Common myeloid progenitor, CD34-positive (primary cell): ENCODE measurements at regions not wholly inside any gene's neighbourhood (a gene's known extent, or its start where the extent isn't known, plus 50 kb on each side); places are given as distances from the start of the nearest gene placed in this dataset.

ENCODE experiments used
- CTCF ChIA-PET: fragments of 350-600 bp; sonication (Branson Sonifier 250); formaldehyde crosslinking; loops from one replicate; lab custom pipeline; 2021; ENCODE audit warnings: antibody characterized with exemption; lab: Charles Lee
- POLR2A ChIA-PET: fragments of 350-600 bp; sonication (Branson Sonifier 250); formaldehyde crosslinking; loops from one replicate; lab custom pipeline; 2021; ENCODE audit warnings: antibody characterized with exemption; lab: Charles Lee
- DNase-seq, 3 donors: peaks; one replicate each; pipeline versions ENCODE4 v3.0.0 to v3.0.0-alpha.2; 2013
- H3K27ac ChIP-seq, 2 experiments: 1 replicate in 1 of 2; 2 replicates in 1 of 2; pipeline ENCODE4 v1.7.0; 2013; ENCODE audit warnings: inconsistent platforms in 2 of 2, low read length in 2 of 2, mild to moderate bottlenecking in 2 of 2, low read depth in 1 of 2, moderate library complexity in 1 of 2; ENCODE audit not compliant: severe bottlenecking in 2 of 2, insufficient read depth in 1 of 2, poor library complexity in 1 of 2
- H3K27me3 ChIP-seq, 5 experiments: replicated peaks in 2 of 5; 1 replicate in 3 of 5; 2 replicates in 2 of 5; pipeline versions ENCODE4 v1.6.1 to v1.7.0; 2013; ENCODE audit warnings: low read length in 4 of 5, mild to moderate bottlenecking in 2 of 5, moderate library complexity in 2 of 5, inconsistent platforms in 1 of 5; ENCODE audit not compliant: insufficient read depth in 5 of 5, control insufficient read depth in 4 of 5
- H3K36me3 ChIP-seq, 4 experiments: 1 replicate in 2 of 4; 2 replicates in 2 of 4; pipeline versions ENCODE4 v1.6.1 to v1.7.0; 2013; ENCODE audit warnings: low read length in 3 of 4, control low read depth in 1 of 4, mild to moderate bottlenecking in 1 of 4; ENCODE audit not compliant: control insufficient read depth in 4 of 4, insufficient read depth in 4 of 4
- H3K4me1 ChIP-seq, 4 experiments: 1 replicate in 3 of 4; 2 replicates in 1 of 4; pipeline versions ENCODE4 v1.6.1 to v1.7.1; 2013; ENCODE audit warnings: low read length in 3 of 4, mild to moderate bottlenecking in 3 of 4, control low read depth in 1 of 4, inconsistent platforms in 1 of 4, moderate library complexity in 1 of 4; ENCODE audit not compliant: control insufficient read depth in 4 of 4, insufficient read depth in 4 of 4; ENCODE audit errors: control extremely low read depth in 1 of 4
- H3K4me3 ChIP-seq, 7 experiments: 1 replicate in 4 of 7; 2 replicates in 3 of 7; pipeline versions ENCODE4 v1.5.1 to v1.7.0; 2013; ENCODE audit warnings: mild to moderate bottlenecking in 7 of 7, low read length in 6 of 7, moderate library complexity in 6 of 7, inconsistent platforms in 2 of 7, low read depth in 2 of 7, control low read depth in 1 of 7; ENCODE audit not compliant: insufficient read depth in 4 of 7, control insufficient read depth in 1 of 7; ENCODE audit errors: extremely low read depth in 1 of 7
- H3K9me3 ChIP-seq, 5 experiments: 1 replicate in 4 of 5; 2 replicates in 1 of 5; pipeline versions ENCODE4 v1.6.1 to v1.7.1; 2013; ENCODE audit warnings: low read length in 4 of 5, mild to moderate bottlenecking in 2 of 5, inconsistent platforms in 1 of 5, low read depth in 1 of 5, moderate library complexity in 1 of 5; ENCODE audit not compliant: control insufficient read depth in 4 of 5, insufficient read depth in 2 of 5; ENCODE audit errors: control extremely low read depth in 1 of 5
- WGBS: methylation state at CpG from one replicate; pipeline ENCODE4 v1.1.5; 2013; ENCODE audit not compliant: insufficient coverage; 5-methylcytosine and 5-hydroxymethylcytosine counted together

DNA sequence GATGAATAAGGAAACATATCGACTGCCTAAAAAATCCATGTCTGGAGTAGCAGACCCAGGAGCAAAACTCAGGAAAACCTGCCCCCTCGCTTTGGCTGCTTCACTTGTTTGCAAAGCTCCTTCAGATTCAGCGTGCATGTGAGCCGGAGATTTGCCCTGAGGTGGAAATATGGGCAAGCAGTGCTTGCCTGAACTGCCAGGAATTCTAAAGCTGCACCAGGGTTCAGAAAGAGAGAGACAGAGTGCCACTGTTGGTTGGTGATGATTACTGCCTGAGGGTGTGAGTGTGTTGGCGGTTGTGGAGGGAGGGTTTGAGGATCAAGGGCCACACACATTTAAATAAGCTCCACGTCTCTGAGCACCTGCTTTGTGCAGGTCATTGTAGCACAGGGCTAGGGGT, 139.6 kb upstream of the RGPD4 start:
- ChIA-PET POLR2A (no interaction called here), CTCF (interaction anchor here (0.9 kb wide), 2 partner anchors 9 to 12 kb away, joined by 3 read pairs; no protein-coding TSS in a partner anchor)
- Histone ChIP-seq H3K4me1 (no peaks in the 10 kb centered on the region), H3K27ac (no peak overlapping the region), H3K27me3 (no peaks in the 10 kb centered on the region), H3K4me3 (no peak overlapping the region), H3K36me3 (no peaks in the 10 kb centered on the region), H3K9me3 (peaks cover 0 to 1% (median 0%) of the 10 kb centered on the region in 5 experiments)
- 96% methylated on average over 5 of the region's 6 CpGs for WGBS
- no peak for DNase-seq

DNA sequence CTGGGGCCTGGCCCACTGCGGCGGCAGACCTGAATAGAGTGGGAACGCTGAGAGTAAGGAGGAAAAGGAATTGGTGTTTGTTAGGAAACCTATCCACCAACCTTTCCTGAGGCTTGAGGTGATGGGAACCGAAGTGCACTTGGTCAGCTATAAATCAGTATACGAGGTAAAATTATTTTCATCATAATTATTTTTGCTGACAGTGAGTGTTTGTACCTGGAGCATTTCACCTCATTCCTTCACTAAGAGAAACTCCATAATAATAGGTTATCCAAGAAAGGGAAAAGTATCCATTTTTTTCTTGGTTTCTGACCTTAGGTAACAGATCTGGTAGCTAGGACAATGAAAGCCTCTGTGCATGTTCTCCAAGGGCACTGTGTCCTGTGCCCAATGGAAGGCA, 138.6 kb upstream of the RGPD4 start:
- CTCF ChIA-PET = no interaction called here
- DNase-seq = no peak
- H3K9me3 ChIP-seq = peaks cover 0 to 1% (median 0%) of the 10 kb centered on the region in 5 experiments
- no peak overlapping the region for H3K27ac ChIP-seq
- H3K4me1 ChIP-seq = no peaks in the 10 kb centered on the region
- POLR2A ChIA-PET = no interaction called here
- H3K4me3 ChIP-seq = no peak overlapping the region
- no peaks in the 10 kb centered on the region for H3K36me3 ChIP-seq
- 100% methylated on average over 1 of the region's 5 CpGs for WGBS
- no peaks in the 10 kb centered on the region for H3K27me3 ChIP-seq

DNA sequence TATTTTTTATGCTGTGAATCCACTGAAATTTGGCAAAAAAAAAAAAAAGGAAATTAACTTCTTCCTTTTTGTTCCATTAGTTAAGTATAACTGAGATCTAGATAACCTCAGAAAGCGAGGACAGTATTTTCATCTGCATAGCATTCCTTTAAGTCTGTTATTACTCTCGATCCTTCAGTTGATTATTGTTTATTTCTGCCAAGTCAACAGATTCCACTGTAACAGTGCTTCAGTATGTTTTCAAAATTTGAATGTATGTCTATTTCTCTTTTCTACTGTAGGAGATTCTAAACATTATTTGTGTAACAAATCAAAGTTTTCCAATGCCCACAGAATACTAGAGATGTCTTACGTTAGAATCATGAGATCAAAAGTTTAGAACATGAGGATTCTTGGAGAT, 133.1 kb upstream of the RGPD4 start:
- no peak overlapping the region for H3K4me3 ChIP-seq
- H3K36me3 ChIP-seq = no peaks in the 10 kb centered on the region
- H3K27ac ChIP-seq = no peak overlapping the region
- no peak for DNase-seq
- ChIA-PET CTCF (no interaction called here), POLR2A (no interaction called here)
- no peaks in the 10 kb centered on the region for H3K27me3 ChIP-seq
- H3K9me3 ChIP-seq = no peaks in the 10 kb centered on the region
- H3K4me1 ChIP-seq = no peaks in the 10 kb centered on the region
- WGBS = no CpG with 5 or more reads among the region's 3 CpGs

DNA sequence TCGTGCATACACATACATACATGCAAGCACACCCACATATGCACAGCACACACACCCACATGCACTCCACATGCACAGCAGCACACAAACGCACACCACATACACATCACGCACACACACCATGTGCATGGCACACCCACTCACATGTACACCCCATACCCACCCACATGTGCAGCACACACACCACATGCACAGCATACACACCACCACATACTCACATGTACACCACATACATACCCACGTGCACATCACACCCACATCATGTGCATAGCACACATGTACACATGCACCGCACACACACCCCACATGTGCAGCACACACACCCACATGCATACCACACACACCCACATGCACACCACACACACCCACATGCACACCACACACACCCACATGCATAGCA, 132.0 kb upstream of the RGPD4 start:
- ChIA-PET CTCF (no interaction called here), POLR2A (no interaction called here)
- H3K4me3 ChIP-seq = no peak overlapping the region
- no peaks in the 10 kb centered on the region for H3K36me3 ChIP-seq
- WGBS = 100% methylated on average over 3 of the region's 5 CpGs
- no peaks in the 10 kb centered on the region for H3K27me3 ChIP-seq
- H3K9me3 ChIP-seq = no peaks in the 10 kb centered on the region
- H3K27ac ChIP-seq = no peak overlapping the region
- no peaks in the 10 kb centered on the region for H3K4me1 ChIP-seq
- DNase-seq = no peak

- H3K4me1 ChIP-seq = no peaks in the 10 kb centered on the region
- POLR2A ChIA-PET = no interaction called here
- no peak overlapping the region for H3K4me3 ChIP-seq
- no peaks in the 10 kb centered on the region for H3K36me3 ChIP-seq
- no peaks in the 10 kb centered on the region for H3K27me3 ChIP-seq
- no peaks in the 10 kb centered on the region for H3K9me3 ChIP-seq
- H3K27ac ChIP-seq = no peak overlapping the region
- DNase-seq = no peak
- CTCF ChIA-PET = interaction anchor here (0.6 kb wide), 1 partner anchor 103 kb away, joined by 3 read pairs; no protein-coding TSS in a partner anchor
These were observed 129.3 kb upstream of the RGPD4 start for GRCh38 chr2:107697385-107697784.

DNA sequence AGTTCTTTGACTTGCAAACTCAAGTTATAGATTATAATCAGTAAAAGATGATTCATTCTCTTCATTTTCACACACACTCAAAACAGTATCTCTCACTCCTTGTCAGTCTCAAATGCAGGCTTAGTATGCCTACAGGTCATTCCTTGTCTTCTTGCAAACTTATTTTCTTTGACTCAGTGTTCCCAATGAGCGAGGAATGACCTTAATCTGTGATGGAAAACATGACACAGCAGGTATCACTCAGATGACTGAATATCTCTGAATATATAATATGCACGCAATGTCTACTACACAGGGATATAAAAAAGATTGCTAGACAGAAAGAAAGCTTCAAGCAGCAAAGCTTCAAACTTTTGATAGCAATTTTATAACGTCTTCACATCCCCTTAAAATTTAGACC, 127.8 kb upstream of the RGPD4 start:
- CTCF ChIA-PET = interaction anchor here (1.0 kb wide), 1 partner anchor 12 kb away, joined by 3 read pairs; no protein-coding TSS in a partner anchor
- no peaks in the 10 kb centered on the region for H3K27me3 ChIP-seq
- no peak overlapping the region for H3K27ac ChIP-seq
- H3K9me3 ChIP-seq = no peaks in the 10 kb centered on the region
- H3K4me1 ChIP-seq = no peaks in the 10 kb centered on the region
- POLR2A ChIA-PET = no interaction called here
- no peaks in the 10 kb centered on the region for H3K36me3 ChIP-seq
- DNase-seq = no peak
- 100% methylated on average over 1 of the region's 3 CpGs for WGBS
- H3K4me3 ChIP-seq = no peak overlapping the region

GRCh38 chr2:107700073-107700472, 126.6 kb upstream of the RGPD4 start:
- H3K4me1 ChIP-seq = no peaks in the 10 kb centered on the region
- H3K4me3 ChIP-seq = no peak overlapping the region
- CTCF ChIA-PET = interaction anchor here (1.0 kb wide), 1 partner anchor 13 kb away, joined by 3 read pairs; no protein-coding TSS in a partner anchor
- no peaks in the 10 kb centered on the region for H3K9me3 ChIP-seq
- DNase-seq = no peak
- no CpG with 5 or more reads among the region's 1 CpG for WGBS
- POLR2A ChIA-PET = no interaction called here
- no peak overlapping the region for H3K27ac ChIP-seq
- H3K36me3 ChIP-seq = no peaks in the 10 kb centered on the region
- H3K27me3 ChIP-seq = no peaks in the 10 kb centered on the region
